Omental fat pad (tissue), 3 donors: ENCODE measurements at regions not wholly inside any gene's neighbourhood (a gene's known extent, or its start where the extent isn't known, plus 50 kb on each side); places are given as distances from the start of the nearest gene placed in this dataset.
A peak's percentile ranks its signal among the peaks of the same experiment; 100 is the strongest.

Experiments used
- ATAC-seq: fragments of 150-250 bp; one replicate; pipeline ENCODE4 v1.9.1; 2016; ENCODE audit warnings: mild to moderate bottlenecking, moderate library complexity; ENCODE audit not compliant: low FRiP score
- DNase-seq: peaks from one replicate; pipeline ENCODE4 v3.0.0-alpha.2; 2019; ENCODE audit warnings: low spot score
- TF ChIP-seq, protein P1 (sequence below), 3 donors: fragments of 450-650 bp; IDR thresholded peaks; one replicate each; pipeline ENCODE4 v1.5.1; 2016 to 2017; ENCODE audit warnings: antibody characterized with exemption in 3 of 3, mild to moderate bottlenecking in 3 of 3, moderate library complexity in 2 of 3

DNA sequence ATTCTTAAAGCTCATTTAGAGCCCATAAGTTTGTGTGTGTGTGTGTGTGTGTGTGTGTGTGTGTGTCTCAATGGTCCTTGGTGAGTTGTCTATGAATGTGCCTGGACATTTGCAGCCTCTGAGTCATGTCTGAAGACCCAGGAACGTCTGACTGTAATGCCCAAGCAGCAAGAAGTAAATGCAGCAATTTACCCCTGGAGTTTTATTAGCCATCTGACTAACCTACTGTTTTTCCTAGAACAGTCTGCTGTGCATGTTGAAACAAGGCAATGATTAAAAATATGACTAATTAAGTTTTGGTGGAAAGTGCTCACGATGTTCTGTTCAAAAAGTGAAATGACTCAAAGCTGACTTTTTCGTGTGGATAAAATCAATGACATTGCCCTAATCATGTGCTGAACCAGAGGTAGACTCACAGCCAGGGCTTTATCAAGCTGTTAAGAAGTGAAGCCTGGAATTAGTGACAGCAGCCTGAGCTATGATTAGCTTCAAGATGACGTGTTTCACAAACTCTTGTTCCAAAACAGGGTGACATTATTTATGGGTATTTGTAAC lies 201.6 kb downstream of the CPE start:
- DNase-seq (no peak), ATAC-seq (peak; percentile 44)
- TF ChIP-seq, protein P1, sequence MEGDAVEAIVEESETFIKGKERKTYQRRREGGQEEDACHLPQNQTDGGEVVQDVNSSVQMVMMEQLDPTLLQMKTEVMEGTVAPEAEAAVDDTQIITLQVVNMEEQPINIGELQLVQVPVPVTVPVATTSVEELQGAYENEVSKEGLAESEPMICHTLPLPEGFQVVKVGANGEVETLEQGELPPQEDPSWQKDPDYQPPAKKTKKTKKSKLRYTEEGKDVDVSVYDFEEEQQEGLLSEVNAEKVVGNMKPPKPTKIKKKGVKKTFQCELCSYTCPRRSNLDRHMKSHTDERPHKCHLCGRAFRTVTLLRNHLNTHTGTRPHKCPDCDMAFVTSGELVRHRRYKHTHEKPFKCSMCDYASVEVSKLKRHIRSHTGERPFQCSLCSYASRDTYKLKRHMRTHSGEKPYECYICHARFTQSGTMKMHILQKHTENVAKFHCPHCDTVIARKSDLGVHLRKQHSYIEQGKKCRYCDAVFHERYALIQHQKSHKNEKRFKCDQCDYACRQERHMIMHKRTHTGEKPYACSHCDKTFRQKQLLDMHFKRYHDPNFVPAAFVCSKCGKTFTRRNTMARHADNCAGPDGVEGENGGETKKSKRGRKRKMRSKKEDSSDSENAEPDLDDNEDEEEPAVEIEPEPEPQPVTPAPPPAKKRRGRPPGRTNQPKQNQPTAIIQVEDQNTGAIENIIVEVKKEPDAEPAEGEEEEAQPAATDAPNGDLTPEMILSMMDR (IDR thresholded peaks at IDR 0.05), result no peak

- TF ChIP-seq, protein P1 (IDR thresholded peaks at IDR 0.05), result no peak
- ATAC-seq (no peak), DNase-seq (no peak)
These were observed 204.5 kb downstream of the CPE start for GRCh38 chr4:165583341-165583740.

DNA sequence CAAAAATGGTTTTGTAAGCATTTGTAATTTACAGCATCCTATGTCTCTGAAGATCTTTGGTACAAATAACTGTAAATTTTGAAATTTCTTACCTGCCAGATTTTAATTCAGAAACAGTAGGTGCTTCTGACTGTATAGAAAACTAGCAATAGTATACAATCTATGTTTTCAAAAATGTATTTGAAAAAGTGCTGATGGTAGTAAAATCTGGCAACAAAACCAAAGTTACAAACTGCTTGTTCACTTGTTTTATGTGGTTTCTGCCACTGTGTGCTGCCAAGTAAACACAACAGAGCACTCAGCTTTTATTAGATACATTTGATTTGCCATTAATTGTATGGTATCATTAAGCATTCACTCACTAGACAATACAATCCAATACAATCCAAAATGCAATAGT lies 206.1 kb downstream of the CPE start:
- TF ChIP-seq, protein P1 (IDR thresholded peaks at IDR 0.05), result no peak
- no peak for DNase-seq

GRCh38 chr4:165588534-165589315 lies 209.9 kb downstream of the CPE start:
- TF ChIP-seq, protein P1 (IDR thresholded peaks at IDR 0.05), result no peak
- DNase-seq (no peak), ATAC-seq (no peak)

More for the DNA sequence above, 206.1 kb downstream of the CPE start:
- ATAC-seq, result no peak

DNA sequence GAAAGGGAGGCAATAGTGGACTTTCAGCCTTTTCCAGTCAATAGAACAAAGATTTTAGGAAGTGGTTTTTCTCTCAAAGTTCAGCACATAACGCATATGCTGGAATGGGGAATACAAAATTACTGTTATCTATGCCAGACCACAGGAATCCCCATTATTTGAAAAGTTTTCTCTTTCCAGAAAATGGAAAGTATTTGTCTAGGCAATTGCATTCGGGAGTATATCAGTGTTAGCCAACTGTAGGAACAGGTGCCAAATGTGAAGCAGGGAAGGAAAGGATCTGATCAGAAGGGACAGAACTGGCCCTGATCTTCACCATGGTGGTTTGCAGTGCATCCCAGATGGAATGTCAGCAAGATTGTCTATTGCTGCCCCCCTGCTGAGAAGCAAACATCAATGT lies 213.6 kb downstream of the CPE start:
- ATAC-seq (no peak), DNase-seq (no peak)
- TF ChIP-seq, protein P1 (IDR thresholded peaks at IDR 0.05), result no peak

GRCh38 chr4:165597581-165598480 lies 219.0 kb downstream of the CPE start:
- TF ChIP-seq, protein P1 (IDR thresholded peaks at IDR 0.05), result no peak
- DNase-seq (no peak), ATAC-seq (no peak)
